Activated effector memory CD4-positive, alpha-beta T cell treated with anti-CD3 and anti-CD28 coated beads, Interleukin-2, amount 50 U/mL, for 16 hours (primary cell): ENCODE measurements at regions not wholly inside any gene's neighbourhood (a gene's known extent, or its start where the extent isn't known, plus 50 kb on each side); places are given as distances from the start of the nearest gene placed in this dataset.

ENCODE experiments used
- DNase-seq: peaks from one replicate; pipeline ENCODE4 v3.0.0-alpha.2; 2020

GRCh38 chr5:68380078-68380477 is 164.5 kb downstream of the PIK3R1 start:
- DNase-seq: no peak

- no peak for DNase-seq
Observed at GRCh38 chr5:68381060-68381459, 165.5 kb downstream of the PIK3R1 start.

DNA sequence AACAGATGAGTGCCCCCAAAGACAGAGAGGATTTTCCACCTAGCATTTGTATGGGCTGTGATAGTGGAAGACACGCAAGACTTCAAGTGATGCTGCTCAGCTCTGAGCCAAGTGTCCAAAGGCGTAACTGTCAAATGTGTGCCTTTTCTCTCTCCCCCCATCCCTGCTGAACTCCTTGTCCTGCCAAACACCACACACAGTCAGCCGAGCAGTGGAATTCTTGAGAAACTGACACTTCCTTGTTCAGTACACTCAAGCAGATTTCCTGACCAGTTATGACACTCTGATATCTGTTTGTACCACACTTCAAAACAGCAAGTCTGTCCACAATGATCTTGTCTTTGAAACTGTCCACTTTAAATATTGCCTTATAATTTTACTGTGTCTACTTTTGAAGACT is 166.4 kb downstream of the PIK3R1 start:
- no peak for DNase-seq

GRCh38 chr5:68382640-68383039 is 167.1 kb downstream of the PIK3R1 start:
- no peak for DNase-seq

DNA sequence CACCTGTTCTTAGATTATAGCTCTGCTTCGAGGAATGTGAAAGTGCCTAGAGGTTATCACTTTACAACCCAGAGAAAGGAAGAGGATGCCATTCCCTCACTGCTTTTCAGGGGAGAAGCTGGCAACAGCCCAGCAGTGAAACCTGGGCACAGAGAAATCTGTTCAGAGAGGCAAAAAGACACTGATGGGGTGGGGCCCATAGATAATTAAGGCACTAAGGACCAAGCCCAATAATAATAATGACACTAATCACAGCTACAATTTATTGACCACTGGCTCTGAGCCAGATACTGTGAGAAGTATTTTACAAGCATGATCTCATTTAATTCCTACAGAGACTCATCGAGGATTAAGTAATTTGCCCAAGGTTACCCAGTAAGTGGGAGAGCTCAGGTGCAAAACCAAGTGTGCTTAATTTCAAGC is 168.3 kb downstream of the PIK3R1 start:
- no peak for DNase-seq

- DNase-seq: no peak
Observed at GRCh38 chr5:68384936-68385594, 169.5 kb downstream of the PIK3R1 start.

DNA sequence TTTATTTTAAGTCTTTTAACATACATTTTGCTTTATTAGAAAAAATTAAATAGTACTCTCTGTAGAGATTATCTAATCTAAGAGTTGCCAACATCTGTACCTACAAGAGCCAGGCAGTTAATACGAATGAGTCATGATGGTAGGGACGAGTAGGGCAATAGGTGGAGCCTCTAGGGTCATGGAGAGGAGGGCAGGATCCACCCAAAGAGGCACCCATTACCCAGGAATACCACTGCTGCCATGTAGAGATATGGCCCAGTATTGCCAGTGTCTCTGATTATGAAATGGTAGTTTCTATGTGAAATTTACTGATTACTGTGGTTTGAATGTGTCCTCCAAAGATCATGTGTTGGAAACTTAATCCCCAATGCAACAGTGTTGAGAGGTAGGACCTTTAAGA is 170.4 kb downstream of the PIK3R1 start:
- DNase-seq: no peak

DNA sequence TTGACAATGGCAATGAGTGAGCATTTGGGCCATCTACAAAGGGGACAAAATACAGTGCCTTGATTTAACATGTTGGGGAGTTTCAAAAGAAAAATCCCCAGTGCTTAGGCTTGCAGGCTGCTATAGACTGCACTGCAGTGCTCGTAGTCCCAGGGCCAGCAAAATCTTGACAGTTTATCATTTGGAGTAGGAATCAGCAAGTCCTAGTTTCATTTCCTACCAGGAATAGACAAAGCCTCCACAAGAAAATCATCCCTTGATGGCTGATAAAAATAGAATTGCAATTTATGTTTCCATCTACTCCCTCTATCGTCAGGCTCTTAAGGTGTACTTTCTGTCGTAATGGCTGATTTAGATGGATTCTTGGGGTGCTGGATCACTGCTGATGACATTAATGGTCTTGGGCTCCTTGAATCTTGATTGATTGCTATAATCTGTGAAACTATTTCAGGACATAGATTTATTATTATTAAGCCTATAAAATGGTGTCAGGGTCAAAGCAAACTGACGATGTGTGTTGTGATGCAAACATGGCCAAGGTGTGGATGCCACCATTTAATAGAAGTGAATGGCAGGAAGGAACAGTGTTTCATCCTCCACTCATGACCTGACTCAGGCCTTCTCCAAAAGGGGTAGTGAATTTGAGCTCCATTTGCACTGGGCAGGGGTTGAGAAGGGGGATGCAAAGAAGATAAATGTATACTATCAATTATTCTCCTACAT is 171.7 kb downstream of the PIK3R1 start:
- no peak for DNase-seq

- no peak for DNase-seq
Observed at GRCh38 chr5:68389618-68390017, 174.1 kb downstream of the PIK3R1 start.

GRCh38 chr5:68392617-68393016 is 177.1 kb downstream of the PIK3R1 start:
- no peak for DNase-seq

GRCh38 chr5:68395302-68395701 is 179.7 kb downstream of the PIK3R1 start:
- DNase-seq: no peak

DNA sequence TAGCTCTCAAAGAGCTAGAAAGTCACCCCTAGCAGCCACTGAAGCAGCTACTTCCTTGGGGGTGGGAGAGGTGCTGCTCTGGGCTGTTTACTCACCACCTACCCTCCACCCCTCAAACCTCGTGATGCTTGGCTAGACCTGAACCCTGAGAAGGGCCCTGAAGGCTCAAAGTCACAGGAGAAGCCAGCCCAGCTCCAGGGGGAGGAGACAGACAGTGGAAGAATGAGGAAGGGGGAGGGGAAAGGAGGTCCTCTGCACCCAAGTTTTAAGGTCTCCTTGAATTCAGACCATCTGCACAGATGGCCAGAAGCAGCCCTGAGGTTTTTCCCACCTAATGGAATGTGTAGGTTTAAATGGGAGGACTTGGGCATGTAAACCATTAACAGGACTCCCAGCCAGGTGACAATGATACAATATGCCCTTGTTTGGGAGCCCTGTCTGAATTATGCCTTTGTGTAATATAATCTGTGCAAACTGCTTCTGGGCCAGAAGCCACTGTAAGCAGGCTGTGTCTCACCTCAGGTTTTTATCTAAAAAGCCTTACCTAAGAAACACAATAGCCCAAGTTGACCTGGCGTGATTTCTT is 180.5 kb downstream of the PIK3R1 start:
- DNase-seq: no peak

GRCh38 chr5:68396722-68397121 is 181.2 kb downstream of the PIK3R1 start:
- DNase-seq: no peak

GRCh38 chr5:68398146-68398812 is 182.7 kb downstream of the PIK3R1 start:
- no peak for DNase-seq

DNA sequence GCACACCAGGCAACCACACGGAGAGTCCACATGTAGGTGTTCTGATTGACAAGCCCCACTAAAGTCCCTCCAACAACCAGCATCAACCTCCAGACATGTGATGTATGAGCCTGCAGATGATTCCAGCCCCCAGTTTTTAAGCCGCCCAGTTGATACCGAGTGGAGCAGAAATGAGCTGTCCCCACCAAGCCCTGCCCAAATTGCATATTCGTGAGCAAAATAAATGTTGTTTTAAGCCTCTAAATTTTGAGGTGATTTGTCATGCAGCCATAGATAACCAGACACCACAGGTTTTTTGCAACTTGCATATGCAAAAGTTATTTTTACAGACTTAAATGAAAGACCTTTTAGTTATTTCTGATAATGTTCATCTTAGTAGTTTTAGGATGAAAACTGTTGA is 187.7 kb downstream of the PIK3R1 start:
- DNase-seq: no peak

- DNase-seq: no peak
Observed at GRCh38 chr5:68404246-68404645, 188.7 kb downstream of the PIK3R1 start.

DNA sequence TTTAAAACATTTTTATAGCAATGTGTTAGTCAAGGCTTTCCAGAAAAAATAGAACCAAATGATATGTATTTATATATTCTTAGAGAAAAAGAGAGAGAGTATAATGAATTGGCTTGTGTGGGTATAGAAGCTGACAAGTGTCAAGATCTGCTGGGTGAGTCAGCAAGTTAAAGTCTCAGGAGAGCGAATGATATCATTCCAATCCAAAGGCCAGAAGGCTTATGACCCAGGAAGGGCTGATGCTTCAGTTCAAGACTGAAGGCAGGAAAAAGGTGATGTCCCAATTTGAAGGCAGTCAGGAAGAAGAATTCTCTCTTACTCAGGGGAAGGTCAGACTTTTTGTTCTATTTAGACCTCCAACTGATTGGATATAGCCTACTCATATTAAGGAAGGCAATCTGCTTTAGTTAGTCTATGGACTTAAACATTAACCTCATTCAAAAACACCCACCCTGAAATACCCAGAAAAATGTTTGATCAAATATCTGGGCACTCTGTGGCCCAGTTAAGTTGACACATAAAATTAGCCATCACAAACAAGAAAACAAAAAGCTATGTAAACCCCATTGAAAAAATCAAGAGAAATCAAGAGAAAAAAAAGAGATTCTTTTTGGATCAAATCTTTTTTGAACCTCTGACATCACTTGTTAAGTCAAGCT is 189.6 kb downstream of the PIK3R1 start:
- DNase-seq: no peak

DNA sequence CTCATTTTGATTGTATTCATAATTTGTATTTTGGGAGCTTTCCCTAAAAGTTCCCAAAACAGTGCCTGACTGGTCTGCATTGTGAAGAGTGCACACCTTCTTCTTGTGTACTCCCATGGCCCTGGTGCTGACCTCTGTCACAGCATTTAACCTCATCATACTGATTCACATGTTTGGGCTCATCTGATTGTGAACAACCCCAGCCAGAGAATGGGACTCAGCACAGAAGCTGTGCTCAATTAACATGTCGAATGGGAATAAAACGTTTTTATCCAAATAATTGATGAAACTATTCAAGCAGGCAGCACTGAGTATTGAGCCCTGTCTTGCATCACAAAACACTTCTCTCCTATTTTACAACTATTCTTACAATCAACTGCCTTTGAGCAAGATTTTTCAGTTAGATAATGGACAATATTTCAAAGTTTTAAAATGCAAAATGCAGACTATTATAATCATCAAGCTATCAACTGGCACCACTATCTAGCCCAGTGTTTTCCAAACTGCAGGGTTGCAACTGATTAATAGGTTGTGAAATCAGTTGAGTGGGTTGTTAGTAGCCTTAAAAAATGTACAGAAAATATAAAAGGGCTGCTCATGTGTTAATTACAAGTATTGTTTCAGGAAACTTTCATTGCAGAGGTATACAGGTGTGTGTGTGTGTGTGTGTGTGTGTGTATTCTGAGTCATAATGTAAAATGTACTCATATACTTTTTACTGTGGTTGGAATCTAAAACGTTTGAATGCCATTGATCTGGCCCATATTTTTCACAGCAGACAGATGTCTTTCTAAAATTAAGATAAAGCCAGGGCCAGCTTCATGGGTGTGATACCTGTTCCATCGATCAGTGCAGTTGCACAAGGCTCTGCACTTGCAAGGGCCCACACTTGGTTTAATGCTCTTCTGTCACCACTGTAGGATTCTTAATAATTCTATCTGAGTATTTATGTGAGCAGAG is 190.5 kb downstream of the PIK3R1 start:
- DNase-seq: no peak

DNA sequence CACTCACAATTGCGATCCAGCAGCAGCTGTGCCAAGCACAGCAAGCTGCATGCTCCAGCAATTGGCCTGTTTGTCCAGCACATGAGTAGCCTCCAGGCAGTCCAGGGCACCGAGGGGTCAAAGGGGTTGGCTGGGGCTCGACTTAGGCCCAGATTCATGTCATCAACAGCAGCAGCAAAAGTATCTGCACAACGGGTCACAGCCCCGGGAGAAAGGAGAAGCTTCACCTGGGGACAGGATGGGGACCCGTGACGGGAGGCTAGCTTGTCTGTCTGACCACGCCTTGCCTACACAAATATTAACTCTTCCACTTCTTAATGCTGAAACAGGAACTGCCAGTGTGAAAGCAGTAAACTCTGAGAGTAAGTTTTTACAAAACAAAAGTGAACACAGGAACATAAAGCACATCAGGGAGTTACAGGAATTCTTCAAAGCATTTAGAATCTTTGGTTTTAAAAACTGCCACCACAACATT is 191.2 kb downstream of the PIK3R1 start:
- no peak for DNase-seq

- no peak for DNase-seq
Observed at GRCh38 chr5:68407311-68408239, 192.0 kb downstream of the PIK3R1 start.
